ENCODE measurements at regions not wholly inside any gene's neighbourhood (a gene's known extent, or its start where the extent isn't known, plus 50 kb on each side); places are given as distances from the start of the nearest gene placed in this dataset.

DNA sequence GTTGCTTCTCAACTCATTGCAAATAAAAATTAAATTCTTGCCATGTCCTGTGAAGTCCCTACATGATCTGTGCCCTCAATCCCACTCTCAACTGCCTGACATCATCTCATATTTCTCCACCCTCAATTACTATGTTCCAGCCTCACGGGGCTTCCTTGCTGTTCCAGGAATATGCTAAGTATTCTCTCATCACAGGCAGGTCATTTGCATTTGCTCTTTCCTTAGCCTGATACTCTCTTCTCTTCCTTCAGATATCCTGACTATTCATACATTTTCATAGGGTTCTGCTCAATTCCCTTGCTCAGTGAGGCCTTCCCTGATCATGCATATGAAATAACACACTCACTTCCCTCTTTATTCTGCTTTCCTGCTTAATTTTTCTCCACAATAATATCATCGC lies 135.1 kb upstream of the DAB2 start:
- H3K27ac ChIP-seq (ENCODE audit: insufficient read length, low read depth, low read length) = no peak overlapping the region
- H3K27ac Mint-ChIP-seq = no peak overlapping the region
- H3K23ac ChIP-seq (ENCODE audit: insufficient read length, low read depth, low read length) = no peak overlapping the region
- no peak overlapping the region for H3K4me3 Mint-ChIP-seq
- H3K9me3 ChIP-seq (ENCODE audit: control insufficient read depth, low read depth, low read length) = no peaks in the 10 kb centered on the region
- H4K91ac ChIP-seq (ENCODE audit: insufficient read length, low read depth, low read length) = no peak overlapping the region
- no peaks in the 10 kb centered on the region for H3K27me3 Mint-ChIP-seq (ENCODE audit: low read depth)
- H2BK5ac ChIP-seq (ENCODE audit: insufficient read length, low read length) = no peak overlapping the region
- H3K9me3 Mint-ChIP-seq = no peaks in the 10 kb centered on the region
- H3K36me3 Mint-ChIP-seq (ENCODE audit: insufficient read depth in 1 of 3, low read depth in 3 of 3) = no peaks in the 10 kb centered on the region
- no peak overlapping the region for H3K56ac ChIP-seq (ENCODE audit: insufficient read length, low read depth, low read length)
- H3K4me2 ChIP-seq (ENCODE audit: insufficient read depth, insufficient read length, low read length) = no peak overlapping the region
- TF ChIP-seq, protein P1, sequence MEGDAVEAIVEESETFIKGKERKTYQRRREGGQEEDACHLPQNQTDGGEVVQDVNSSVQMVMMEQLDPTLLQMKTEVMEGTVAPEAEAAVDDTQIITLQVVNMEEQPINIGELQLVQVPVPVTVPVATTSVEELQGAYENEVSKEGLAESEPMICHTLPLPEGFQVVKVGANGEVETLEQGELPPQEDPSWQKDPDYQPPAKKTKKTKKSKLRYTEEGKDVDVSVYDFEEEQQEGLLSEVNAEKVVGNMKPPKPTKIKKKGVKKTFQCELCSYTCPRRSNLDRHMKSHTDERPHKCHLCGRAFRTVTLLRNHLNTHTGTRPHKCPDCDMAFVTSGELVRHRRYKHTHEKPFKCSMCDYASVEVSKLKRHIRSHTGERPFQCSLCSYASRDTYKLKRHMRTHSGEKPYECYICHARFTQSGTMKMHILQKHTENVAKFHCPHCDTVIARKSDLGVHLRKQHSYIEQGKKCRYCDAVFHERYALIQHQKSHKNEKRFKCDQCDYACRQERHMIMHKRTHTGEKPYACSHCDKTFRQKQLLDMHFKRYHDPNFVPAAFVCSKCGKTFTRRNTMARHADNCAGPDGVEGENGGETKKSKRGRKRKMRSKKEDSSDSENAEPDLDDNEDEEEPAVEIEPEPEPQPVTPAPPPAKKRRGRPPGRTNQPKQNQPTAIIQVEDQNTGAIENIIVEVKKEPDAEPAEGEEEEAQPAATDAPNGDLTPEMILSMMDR (conservative IDR thresholded peaks at IDR 0.05) = no peak
- no peak overlapping the region for H3K9ac ChIP-seq (ENCODE audit: extremely low read depth, insufficient read length, low read length)
- no peaks in the 10 kb centered on the region for H3K23me2 ChIP-seq (ENCODE audit: insufficient read length, low read depth, low read length, poor library complexity, severe bottlenecking)
- no peak overlapping the region for H3K4ac ChIP-seq (ENCODE audit: low read depth, low read length)
- no peak overlapping the region for H4K8ac ChIP-seq (replicated peaks; ENCODE audit: insufficient read length, low read depth, low read length)
- H3K79me1 ChIP-seq (ENCODE audit: insufficient read depth, low read depth, low read length, poor library complexity, severe bottlenecking) = no peaks in the 10 kb centered on the region
- no peak for DNase-seq
- no peak overlapping the region for H2AK5ac ChIP-seq (ENCODE audit: insufficient read length, low read length)
- no peaks in the 10 kb centered on the region for H3K79me2 ChIP-seq (ENCODE audit: insufficient read depth, low read length)
- no peak overlapping the region for H3T11ph ChIP-seq (ENCODE audit: low read length)
- no peaks in the 10 kb centered on the region for H3K4me1 ChIP-seq (ENCODE audit: insufficient read depth, low read length)
- H3K18ac ChIP-seq (ENCODE audit: insufficient read length, low read depth, low read length) = no peak overlapping the region
- H4K5ac ChIP-seq (ENCODE audit: insufficient read length, low read depth, low read length) = no peak overlapping the region
- WGBS (ENCODE audit: extremely low coverage, insufficient read length, low lambda C conversion rate) = 100% methylated on average over 1 of the region's 2 CpGs
- no peaks in the 10 kb centered on the region for H3K4me1 Mint-ChIP-seq
- no peaks in the 10 kb centered on the region for H4K20me1 ChIP-seq (ENCODE audit: control insufficient read depth, insufficient read depth, insufficient read length)
- no peak overlapping the region for H2BK15ac ChIP-seq (ENCODE audit: low read depth, low read length)
- no peak overlapping the region for H2BK120ac ChIP-seq (ENCODE audit: low read depth, low read length, poor library complexity, severe bottlenecking)
- H3K14ac ChIP-seq (ENCODE audit: insufficient read depth, low read length) = no peak overlapping the region
- H3K27me3 ChIP-seq (ENCODE audit: insufficient read depth, low read length) = no peaks in the 10 kb centered on the region
- H2AFZ ChIP-seq (ENCODE audit: low read length) = no peak overlapping the region
- no peak overlapping the region for H2BK12ac ChIP-seq (ENCODE audit: insufficient read length, low read depth, low read length)
- no peak overlapping the region for H2BK20ac ChIP-seq (ENCODE audit: low read depth, low read length, poor library complexity, severe bottlenecking)

All from H9 (cell line).